Naive thymus-derived CD8-positive, alpha-beta T cell (primary cell): ENCODE measurements at regions not wholly inside any gene's neighbourhood (a gene's known extent, or its start where the extent isn't known, plus 50 kb on each side); places are given as distances from the start of the nearest gene placed in this dataset.

Experiments used
- ATAC-seq, 2 donors: fragments of 150-1000 bp; cut with Tn5 transposase in 1 of 2; sonication (Bioruptor Pico), chemical (Tn5 transposase) in 1 of 2; 1 replicate in 1 of 2; 2 replicates in 1 of 2; pipeline ENCODE4 v1.10.0; 2021; ENCODE audit warnings: mild to moderate bottlenecking in 2 of 2, moderate library complexity in 2 of 2
- POLR2A ChIA-PET: fragments of 350-600 bp; sonication (Branson Sonifier 250); formaldehyde crosslinking; loops from one replicate; lab custom pipeline; 2021; ENCODE audit warnings: antibody characterized with exemption; lab: Charles Lee
- DNase-seq, 10 donors: peaks; one replicate each; pipeline versions ENCODE4 v3.0.0 to v3.0.0-alpha.2; 2020 to 2022
- H3K27ac Mint-ChIP-seq, 10 donors: one replicate each; pipeline ENCODE4 v1.8.0; 2020 to 2022; ENCODE audit warnings: mild to moderate bottlenecking in 10 of 10, mixed read lengths in 10 of 10, moderate library complexity in 4 of 10, inconsistent platforms in 1 of 10
- H3K27me3 Mint-ChIP-seq, 5 donors: one replicate each; pipeline ENCODE4 v1.8.0; 2021 to 2022; ENCODE audit warnings: mixed read lengths in 5 of 5
- H3K36me3 Mint-ChIP-seq, 3 donors: one replicate each; pipeline ENCODE4 v1.8.0; 2020 to 2022; ENCODE audit warnings: mixed read lengths in 3 of 3, mild to moderate bottlenecking in 2 of 3, inconsistent platforms in 1 of 3
- H3K4me1 Mint-ChIP-seq, 4 donors: one replicate each; pipeline ENCODE4 v1.8.0; 2021 to 2022; ENCODE audit warnings: mixed read lengths in 4 of 4
- H3K4me3 Mint-ChIP-seq, 10 donors: one replicate each; pipeline ENCODE4 v1.8.0; 2020 to 2022; ENCODE audit warnings: mild to moderate bottlenecking in 10 of 10, mixed read lengths in 10 of 10, moderate library complexity in 6 of 10, inconsistent platforms in 1 of 10
- H3K9me3 Mint-ChIP-seq, 9 donors: one replicate each; pipeline ENCODE4 v1.8.0; 2020 to 2022; ENCODE audit warnings: mixed read lengths in 9 of 9, mild to moderate bottlenecking in 3 of 9, inconsistent platforms in 1 of 9, moderate library complexity in 1 of 9

DNA sequence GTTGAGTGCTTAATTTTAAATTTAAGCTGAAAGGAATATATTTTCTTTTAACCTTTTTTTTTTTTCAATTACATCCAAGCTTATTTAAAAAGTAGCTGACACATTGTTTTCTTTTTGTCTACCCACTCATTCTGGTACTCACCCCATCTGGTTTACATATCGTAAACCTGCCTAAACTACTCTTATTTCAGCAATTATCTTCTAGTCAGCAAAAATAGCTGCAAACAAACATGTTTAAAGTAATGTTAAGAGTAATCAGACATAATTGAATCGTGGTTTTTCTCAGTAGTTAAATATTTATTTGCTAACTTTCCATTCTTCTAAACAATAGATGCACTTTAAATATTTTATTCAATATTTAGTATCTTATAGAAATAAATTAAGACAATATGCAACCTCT, 492.7 kb upstream of the MGAT4C start:
- POLR2A ChIA-PET, result no interaction called here
- no peaks in the 10 kb centered on the region for H3K4me1 Mint-ChIP-seq
- no peaks in the 10 kb centered on the region for H3K36me3 Mint-ChIP-seq
- H3K27me3 Mint-ChIP-seq, result no peaks in the 10 kb centered on the region
- DNase-seq (no peak), ATAC-seq (no peak)
- no peak overlapping the region for H3K27ac Mint-ChIP-seq
- H3K9me3 Mint-ChIP-seq, result peaks cover 0 to 14% (median under 1%) of the 10 kb centered on the region in 9 donors
- H3K4me3 Mint-ChIP-seq, result no peak overlapping the region

DNA sequence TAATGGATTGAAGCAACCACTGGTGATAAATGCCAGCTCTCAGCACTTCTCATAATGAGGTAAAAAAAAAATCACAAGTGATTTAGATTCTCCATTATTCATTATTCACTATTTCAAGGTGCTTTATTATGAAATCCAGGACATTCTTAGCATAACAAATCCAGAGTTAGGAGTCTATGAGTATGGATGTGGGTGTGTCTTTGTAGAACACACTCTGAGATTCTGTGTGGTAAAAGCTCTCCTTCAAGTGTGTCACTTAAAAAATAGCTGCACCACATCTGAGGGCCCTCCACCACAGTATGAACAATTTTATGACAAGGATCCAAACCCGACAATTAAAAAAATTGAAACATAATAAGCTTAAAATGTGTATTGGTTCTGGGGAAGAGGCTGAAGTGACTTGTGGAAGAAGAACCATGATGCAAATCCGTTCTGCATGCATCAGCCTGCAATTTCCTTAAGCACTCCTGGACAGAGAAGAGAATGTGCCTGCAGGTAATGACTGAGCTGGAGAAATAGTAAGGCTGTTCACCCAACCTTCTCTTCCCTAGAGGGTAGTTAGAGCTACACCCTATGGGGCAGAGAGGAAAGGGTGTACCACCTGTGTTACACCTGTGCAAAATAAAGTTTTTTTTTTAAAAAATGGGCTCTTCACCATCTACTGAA, 488.5 kb upstream of the MGAT4C start:
- no peak for ATAC-seq
- peaks cover 0 to 14% (median 3%) of the 10 kb centered on the region in 9 donors for H3K9me3 Mint-ChIP-seq
- POLR2A ChIA-PET, result no interaction called here

GRCh38 chr12:86743875-86744536, 487.8 kb upstream of the MGAT4C start:
- Mint-ChIP-seq H3K9me3 (peaks cover 0 to 14% (median 3%) of the 10 kb centered on the region in 9 donors), H3K4me3 (no peak overlapping the region), H3K36me3 (no peaks in the 10 kb centered on the region), H3K4me1 (no peaks in the 10 kb centered on the region), H3K27me3 (no peaks in the 10 kb centered on the region), H3K27ac (no peak overlapping the region)
- ATAC-seq (no peak), DNase-seq (no peak)
- POLR2A ChIA-PET, result no interaction called here

More for the DNA sequence above, 488.5 kb upstream of the MGAT4C start:
- Mint-ChIP-seq H3K4me1 (no peaks in the 10 kb centered on the region), H3K4me3 (no peak overlapping the region), H3K27me3 (no peaks in the 10 kb centered on the region), H3K36me3 (no peaks in the 10 kb centered on the region), H3K27ac (no peak overlapping the region)
- no peak for DNase-seq

DNA sequence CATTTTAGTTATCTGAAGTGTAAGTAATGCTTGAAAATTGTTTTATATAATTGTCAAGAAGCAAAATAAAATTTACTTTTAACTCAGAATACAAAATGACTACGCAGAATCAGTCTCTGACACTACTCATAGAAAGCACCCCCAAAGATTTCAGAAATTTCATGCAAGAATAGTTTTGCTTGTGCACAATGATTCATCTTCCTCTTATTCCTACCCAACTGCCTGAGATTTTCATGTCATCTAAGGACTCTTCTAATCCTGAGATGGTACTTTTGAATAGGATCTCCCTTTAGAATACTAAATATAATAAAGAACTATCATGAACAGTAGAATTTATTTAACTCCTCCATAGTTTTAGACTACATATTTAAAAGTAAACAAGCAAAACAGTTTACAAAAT, 485.3 kb upstream of the MGAT4C start:
- ATAC-seq (no peak), DNase-seq (no peak)
- no peaks in the 10 kb centered on the region for H3K36me3 Mint-ChIP-seq
- H3K27ac Mint-ChIP-seq, result no peak overlapping the region
- POLR2A ChIA-PET, result no interaction called here
- no peaks in the 10 kb centered on the region for H3K27me3 Mint-ChIP-seq
- peaks cover 0 to 20% (median 0%) of the 10 kb centered on the region in 9 donors for H3K9me3 Mint-ChIP-seq
- H3K4me1 Mint-ChIP-seq, result no peaks in the 10 kb centered on the region
- H3K4me3 Mint-ChIP-seq, result no peak overlapping the region

GRCh38 chr12:86735851-86736250, 479.7 kb upstream of the MGAT4C start:
- Mint-ChIP-seq H3K27ac (no peak overlapping the region), H3K27me3 (no peaks in the 10 kb centered on the region), H3K4me1 (no peaks in the 10 kb centered on the region), H3K36me3 (no peaks in the 10 kb centered on the region), H3K9me3 (peaks cover 0 to 16% (median 0%) of the 10 kb centered on the region in 9 donors), H3K4me3 (no peak overlapping the region)
- POLR2A ChIA-PET, result no interaction called here
- ATAC-seq (no peak), DNase-seq (no peak)

- no peak for ATAC-seq
- Mint-ChIP-seq H3K9me3 (peaks cover 0 to 16% (median 2%) of the 10 kb centered on the region in 9 donors), H3K27me3 (no peaks in the 10 kb centered on the region), H3K4me1 (no peaks in the 10 kb centered on the region), H3K27ac (no peak overlapping the region), H3K4me3 (no peak overlapping the region), H3K36me3 (no peaks in the 10 kb centered on the region)
- POLR2A ChIA-PET, result no interaction called here
- DNase-seq, result no peak
These were observed 478.9 kb upstream of the MGAT4C start for GRCh38 chr12:86735072-86735471.

DNA sequence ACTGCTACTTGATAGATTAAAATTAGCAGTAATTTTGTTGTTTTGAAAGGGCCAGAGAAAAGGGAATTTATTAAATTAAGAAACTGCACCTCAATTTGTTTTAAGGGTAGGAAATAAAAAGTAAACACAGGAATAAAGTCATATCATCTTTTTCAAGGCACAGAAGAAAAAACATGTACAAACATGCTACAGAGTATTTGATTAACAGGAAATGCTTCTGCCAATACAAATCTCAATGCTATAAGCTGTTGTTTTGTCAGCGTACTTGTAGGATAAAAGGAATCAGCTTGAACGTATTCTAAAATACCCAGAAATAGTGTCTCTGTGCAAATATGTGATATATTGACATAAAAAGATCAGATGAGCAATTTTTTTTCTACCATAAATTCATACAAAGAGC, 474.0 kb upstream of the MGAT4C start:
- POLR2A ChIA-PET, result no interaction called here

GRCh38 chr12:86729739-86730138, 473.5 kb upstream of the MGAT4C start:
- H3K9me3 Mint-ChIP-seq, result peaks cover 0 to 3% (median 0%) of the 10 kb centered on the region in 9 donors
- no peak for ATAC-seq
- no peaks in the 10 kb centered on the region for H3K4me1 Mint-ChIP-seq
- H3K27me3 Mint-ChIP-seq, result no peaks in the 10 kb centered on the region
- no peak overlapping the region for H3K27ac Mint-ChIP-seq
- no peaks in the 10 kb centered on the region for H3K36me3 Mint-ChIP-seq
- DNase-seq, result no peak
- H3K4me3 Mint-ChIP-seq, result no peak overlapping the region
- POLR2A ChIA-PET, result no interaction called here

More for the DNA sequence above, 474.0 kb upstream of the MGAT4C start:
- H3K9me3 Mint-ChIP-seq, result peaks cover 0 to 3% (median 0%) of the 10 kb centered on the region in 9 donors
- H3K36me3 Mint-ChIP-seq, result no peaks in the 10 kb centered on the region
- no peaks in the 10 kb centered on the region for H3K27me3 Mint-ChIP-seq
- no peak overlapping the region for H3K4me3 Mint-ChIP-seq
- H3K27ac Mint-ChIP-seq, result no peak overlapping the region
- H3K4me1 Mint-ChIP-seq, result no peaks in the 10 kb centered on the region
- no peak for ATAC-seq
- no peak for DNase-seq

DNA sequence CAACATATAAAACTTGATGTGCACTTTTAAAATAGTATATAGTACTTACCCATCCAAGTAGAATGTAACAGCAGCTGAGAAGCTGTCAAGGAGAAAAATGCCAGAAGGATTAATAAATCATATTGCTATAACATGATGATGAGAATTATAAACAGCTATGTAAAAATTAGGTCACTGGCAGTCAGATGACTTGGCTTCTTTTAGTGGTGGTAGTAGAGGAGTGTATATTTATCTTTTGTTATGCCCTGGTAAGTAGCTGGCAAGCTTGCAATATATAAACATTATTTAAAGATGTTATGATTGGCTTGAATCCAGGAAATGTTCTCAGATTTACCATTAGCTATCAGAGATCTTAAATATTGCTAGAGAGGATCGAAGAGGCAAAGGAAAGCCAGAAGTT, 471.0 kb upstream of the MGAT4C start:
- ATAC-seq (no peak), DNase-seq (no peak)
- no peaks in the 10 kb centered on the region for H3K36me3 Mint-ChIP-seq
- no peaks in the 10 kb centered on the region for H3K27me3 Mint-ChIP-seq
- H3K9me3 Mint-ChIP-seq, result peaks cover 0 to 5% (median 0%) of the 10 kb centered on the region in 9 donors
- no peaks in the 10 kb centered on the region for H3K4me1 Mint-ChIP-seq
- H3K27ac Mint-ChIP-seq, result no peak overlapping the region
- no peak overlapping the region for H3K4me3 Mint-ChIP-seq
- POLR2A ChIA-PET, result no interaction called here

GRCh38 chr12:86724716-86725115, 468.5 kb upstream of the MGAT4C start:
- H3K4me3 Mint-ChIP-seq, result no peak overlapping the region
- H3K27ac Mint-ChIP-seq, result no peak overlapping the region
- no peak for DNase-seq
- H3K27me3 Mint-ChIP-seq, result no peaks in the 10 kb centered on the region
- H3K4me1 Mint-ChIP-seq, result no peaks in the 10 kb centered on the region
- POLR2A ChIA-PET, result no interaction called here
- no peak for ATAC-seq
- peaks cover 0 to 9% (median 2%) of the 10 kb centered on the region in 9 donors for H3K9me3 Mint-ChIP-seq
- H3K36me3 Mint-ChIP-seq, result no peaks in the 10 kb centered on the region

GRCh38 chr12:86723326-86723725, 467.1 kb upstream of the MGAT4C start:
- Mint-ChIP-seq H3K4me1 (no peaks in the 10 kb centered on the region), H3K4me3 (no peak overlapping the region), H3K27ac (no peak overlapping the region), H3K27me3 (no peaks in the 10 kb centered on the region), H3K36me3 (no peaks in the 10 kb centered on the region), H3K9me3 (peaks cover 0 to 11% (median 3%) of the 10 kb centered on the region in 9 donors)
- POLR2A ChIA-PET, result no interaction called here
- ATAC-seq, result no peak
- no peak for DNase-seq

GRCh38 chr12:86721713-86722397, 465.7 kb upstream of the MGAT4C start:
- H3K4me1 Mint-ChIP-seq, result no peaks in the 10 kb centered on the region
- ATAC-seq (no peak), DNase-seq (no peak)
- no peak overlapping the region for H3K4me3 Mint-ChIP-seq
- H3K36me3 Mint-ChIP-seq, result no peaks in the 10 kb centered on the region
- no peaks in the 10 kb centered on the region for H3K27me3 Mint-ChIP-seq
- peaks cover 0 to 11% (median 3%) of the 10 kb centered on the region in 9 donors for H3K9me3 Mint-ChIP-seq
- POLR2A ChIA-PET, result no interaction called here
- H3K27ac Mint-ChIP-seq, result no peak overlapping the region

- no peaks in the 10 kb centered on the region for H3K4me1 Mint-ChIP-seq
- no peaks in the 10 kb centered on the region for H3K27me3 Mint-ChIP-seq
- POLR2A ChIA-PET, result no interaction called here
- peaks cover 0 to 11% (median 3%) of the 10 kb centered on the region in 9 donors for H3K9me3 Mint-ChIP-seq
- H3K4me3 Mint-ChIP-seq, result no peak overlapping the region
- ATAC-seq, result no peak
- DNase-seq, result no peak
- no peaks in the 10 kb centered on the region for H3K36me3 Mint-ChIP-seq
- no peak overlapping the region for H3K27ac Mint-ChIP-seq
These were observed 463.2 kb upstream of the MGAT4C start for GRCh38 chr12:86719381-86719780.
